ENCODE measurements at regions not wholly inside any gene's neighbourhood (a gene's known extent, or its start where the extent isn't known, plus 50 kb on each side); places are given as distances from the start of the nearest gene placed in this dataset.

DNA sequence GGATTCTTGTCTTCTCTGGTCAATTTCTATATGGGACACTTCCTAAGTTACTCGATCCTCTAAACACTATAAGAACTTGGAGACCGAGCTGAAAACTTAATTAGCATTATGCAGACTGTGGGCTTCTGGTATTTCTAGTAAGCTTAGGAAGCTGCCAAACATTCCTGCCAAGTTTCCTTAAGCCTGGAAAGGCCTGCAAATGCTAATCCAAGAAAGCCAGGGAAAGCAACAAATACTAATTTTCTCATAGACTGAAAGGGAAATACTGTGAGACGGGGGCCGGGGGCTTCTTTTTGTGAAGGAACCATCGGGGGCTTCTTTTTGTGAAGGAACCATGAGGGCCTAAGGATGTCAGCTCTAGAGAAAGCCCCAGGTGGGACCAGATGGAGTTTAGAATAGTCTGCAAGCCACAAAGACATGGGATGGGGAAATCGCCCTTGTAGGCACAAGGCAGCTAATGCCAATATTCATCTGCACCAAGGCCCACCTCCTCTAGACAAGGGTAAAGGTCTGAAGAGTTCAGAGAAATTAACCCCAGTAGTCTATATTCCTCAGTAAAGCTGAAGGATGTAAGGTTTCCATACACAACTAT lies 332.4 kb upstream of the PRDM1 start:
- no peaks in the 10 kb centered on the region for H3K79me2 ChIP-seq (ENCODE audit: control insufficient read depth, low read length)
- no peaks in the 10 kb centered on the region for H3F3A ChIP-seq (ENCODE audit: control insufficient read depth, insufficient read depth)
- H3K4me3 ChIP-seq (ENCODE audit: low read length), result no peak overlapping the region
- H3K4me1 ChIP-seq (ENCODE audit: control insufficient read depth, low read length), result no peaks in the 10 kb centered on the region
- no peaks in the 10 kb centered on the region for H3K36me3 ChIP-seq (ENCODE audit: control insufficient read depth, low read length)
- TF ChIP-seq CTCF (IDR thresholded peaks at IDR 0.05; ENCODE audit: low read depth, low read length, poor library complexity, severe bottlenecking) (no peak), EZH2phosphoT487 (IDR thresholded peaks at IDR 0.05; ENCODE audit: borderline replicate concordance, low read length) (no peak)
- no peaks in the 10 kb centered on the region for H3K9me3 ChIP-seq (ENCODE audit: control insufficient read depth, insufficient read depth, low read length)
- 0 out of 2 replicates have a peak, but pooled peaks cover 2% of the 10 kb centered on the region for H3K27me3 ChIP-seq (ENCODE audit: control insufficient read depth, low read length)
- no peak overlapping the region for H3K27ac ChIP-seq (ENCODE audit: low read depth, low read length)
- H3K4me2 ChIP-seq (ENCODE audit: low read length), result no peak overlapping the region
- no peaks in the 10 kb centered on the region for H4K20me1 ChIP-seq (ENCODE audit: control insufficient read depth, insufficient read depth, low read depth, low read length)
- no peaks in the 10 kb centered on the region for H3K9me2 ChIP-seq (replicated peaks; ENCODE audit: control insufficient read depth, low read length)

GRCh38 chr6:105753207-105753606 lies 332.9 kb upstream of the PRDM1 start:
- no peak overlapping the region for H3K4me2 ChIP-seq (ENCODE audit: low read length)

GRCh38 chr6:105750089-105750488 lies 336.0 kb upstream of the PRDM1 start:
- H3K27ac ChIP-seq (ENCODE audit: low read depth, low read length), result no peak overlapping the region
- H4K20me1 ChIP-seq (ENCODE audit: control insufficient read depth, insufficient read depth, low read depth, low read length), result no peaks in the 10 kb centered on the region
- H3K79me2 ChIP-seq (ENCODE audit: control insufficient read depth, low read length), result no peaks in the 10 kb centered on the region
- no peak overlapping the region for H3K4me3 ChIP-seq (ENCODE audit: low read length)
- no peak overlapping the region for H3K4me2 ChIP-seq (ENCODE audit: low read length)
- H3K27me3 ChIP-seq (ENCODE audit: control insufficient read depth, low read length), result no peaks in the 10 kb centered on the region
- H3K9me3 ChIP-seq (ENCODE audit: control insufficient read depth, insufficient read depth, low read length), result no peaks in the 10 kb centered on the region
- no peaks in the 10 kb centered on the region for H3K36me3 ChIP-seq (ENCODE audit: control insufficient read depth, low read length)
- no peaks in the 10 kb centered on the region for H3K4me1 ChIP-seq (ENCODE audit: control insufficient read depth, low read length)
- no peaks in the 10 kb centered on the region for H3K9me2 ChIP-seq (replicated peaks; ENCODE audit: control insufficient read depth, low read length)
- no peak for TF ChIP-seq EZH2phosphoT487 (IDR thresholded peaks at IDR 0.05; ENCODE audit: borderline replicate concordance, low read length)
- TF ChIP-seq CTCF (IDR thresholded peaks at IDR 0.05; ENCODE audit: low read depth, low read length, poor library complexity, severe bottlenecking), result no peak
- H3F3A ChIP-seq (ENCODE audit: control insufficient read depth, insufficient read depth), result no peaks in the 10 kb centered on the region

More at GRCh38 chr6:105753207-105753606, 332.9 kb upstream of the PRDM1 start:
- H3K27me3 ChIP-seq (ENCODE audit: control insufficient read depth, low read length), result 0 out of 2 replicates have a peak, but pooled peaks cover 2% of the 10 kb centered on the region
- H3K4me1 ChIP-seq (ENCODE audit: control insufficient read depth, low read length), result no peaks in the 10 kb centered on the region
- no peak overlapping the region for H3K27ac ChIP-seq (ENCODE audit: low read depth, low read length)
- no peaks in the 10 kb centered on the region for H4K20me1 ChIP-seq (ENCODE audit: control insufficient read depth, insufficient read depth, low read depth, low read length)
- H3K9me3 ChIP-seq (ENCODE audit: control insufficient read depth, insufficient read depth, low read length), result no peaks in the 10 kb centered on the region
- no peaks in the 10 kb centered on the region for H3K36me3 ChIP-seq (ENCODE audit: control insufficient read depth, low read length)
- H3K4me3 ChIP-seq (ENCODE audit: low read length), result no peak overlapping the region
- TF ChIP-seq CTCF (IDR thresholded peaks at IDR 0.05; ENCODE audit: low read depth, low read length, poor library complexity, severe bottlenecking), result no peak
- no peak for TF ChIP-seq EZH2phosphoT487 (IDR thresholded peaks at IDR 0.05; ENCODE audit: borderline replicate concordance, low read length)
- no peaks in the 10 kb centered on the region for H3K79me2 ChIP-seq (ENCODE audit: control insufficient read depth, low read length)
- H3K9me2 ChIP-seq (replicated peaks; ENCODE audit: control insufficient read depth, low read length), result no peaks in the 10 kb centered on the region
- H3F3A ChIP-seq (ENCODE audit: control insufficient read depth, insufficient read depth), result no peaks in the 10 kb centered on the region

All from DOHH2 (cell line).